H1 (cell line): ENCODE measurements at regions not wholly inside any gene's neighbourhood (a gene's known extent, or its start where the extent isn't known, plus 50 kb on each side); places are given as distances from the start of the nearest gene placed in this dataset.

ENCODE experiments used
- ASH2L ChIP-seq: fragments of 200-600, 300-600 bp; sonication (generic); IDR thresholded peaks from one replicate; pipeline ENCODE4 v1.7.1; 2017; ENCODE audit warnings: low read length
- BRCA1 ChIP-seq: IDR thresholded peaks from 2 replicates; pipeline ENCODE4 v1.6.1; 2012; ENCODE audit warnings: low read depth, low read length, improper control_type of control experiment
- EP300 ChIP-seq, 2 experiments: IDR thresholded peaks; 1 replicate in 1 of 2; 2 replicates in 1 of 2; pipeline ENCODE4 v1.6.1; 2011 to 2012; ENCODE audit warnings: low read depth in 2 of 2, low read length in 2 of 2, mild to moderate bottlenecking in 2 of 2, borderline replicate concordance in 1 of 2, inconsistent platforms in 1 of 2, moderate library complexity in 1 of 2
- JUN ChIP-seq: IDR thresholded peaks from 2 replicates; pipeline ENCODE4 v1.6.1; 2011; ENCODE audit warnings: low read depth, mild to moderate bottlenecking, improper control_type of control experiment, low read length
- POLR2A ChIP-seq, 2 experiments: IDR thresholded peaks; 1 replicate in 1 of 2; 2 replicates in 1 of 2; pipeline ENCODE4 v1.6.1; 2011; ENCODE audit warnings: low read depth in 2 of 2, low read length in 2 of 2, mild to moderate bottlenecking in 2 of 2; ENCODE audit errors: control extremely low read depth in 1 of 2
- POLR2AphosphoS5 ChIP-seq: IDR thresholded peaks from 2 replicates; pipeline ENCODE4 v1.6.1; 2011; ENCODE audit warnings: low read depth, low read length
- RXRA ChIP-seq: IDR thresholded peaks from 2 replicates; pipeline ENCODE4 v1.6.1; 2011; ENCODE audit warnings: low read depth, mild to moderate bottlenecking, low read length, moderate library complexity; ENCODE audit not compliant: insufficient read depth
- TAF1 ChIP-seq: IDR thresholded peaks from 2 replicates; pipeline ENCODE4 v1.6.1; 2011; ENCODE audit warnings: mild to moderate bottlenecking, low read depth, low read length
- ZNF274 ChIP-seq: IDR thresholded peaks from 2 replicates; pipeline ENCODE4 v1.7.0; 2012; ENCODE audit warnings: low read length, borderline replicate concordance; ENCODE audit errors: extremely low read depth
- TF ChIP-seq, protein P1 (sequence below), 3 experiments: IDR thresholded peaks; 1 replicate in 2 of 3; 2 replicates in 1 of 3; pipeline versions ENCODE4 v1.5.1 to v1.6.1; 2011; ENCODE audit warnings: low read length in 3 of 3, mild to moderate bottlenecking in 3 of 3, inconsistent platforms in 2 of 3, low read depth in 1 of 3, moderate library complexity in 1 of 3; ENCODE audit not compliant: insufficient read depth in 1 of 3; ENCODE audit errors: control extremely low read depth in 1 of 3

DNA sequence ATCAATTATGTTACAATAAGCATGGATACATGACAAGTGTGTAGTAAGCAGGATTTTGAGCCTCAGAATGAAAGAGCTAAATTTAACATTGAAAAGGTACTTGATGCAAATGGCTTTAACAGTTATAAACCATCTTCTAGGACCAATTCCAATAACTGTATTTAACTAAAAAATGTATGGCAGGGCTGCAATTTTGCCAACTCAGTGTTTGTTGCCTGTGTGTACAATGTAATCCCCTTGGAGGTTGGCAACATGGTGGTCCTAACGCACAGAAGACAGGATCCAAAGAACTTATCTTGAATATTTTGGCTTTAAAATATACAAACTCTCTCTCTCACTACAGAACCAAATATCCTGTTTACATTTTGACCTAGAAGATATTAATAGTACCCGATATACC is 2314.1 kb downstream of the LRRC4C start:
- no peak for TF ChIP-seq POLR2A (IDR thresholded peaks at IDR 0.05; ENCODE audit: control extremely low read depth in 1 of 2, low read depth in 2 of 2, low read length in 2 of 2)
- TF ChIP-seq, protein P1, sequence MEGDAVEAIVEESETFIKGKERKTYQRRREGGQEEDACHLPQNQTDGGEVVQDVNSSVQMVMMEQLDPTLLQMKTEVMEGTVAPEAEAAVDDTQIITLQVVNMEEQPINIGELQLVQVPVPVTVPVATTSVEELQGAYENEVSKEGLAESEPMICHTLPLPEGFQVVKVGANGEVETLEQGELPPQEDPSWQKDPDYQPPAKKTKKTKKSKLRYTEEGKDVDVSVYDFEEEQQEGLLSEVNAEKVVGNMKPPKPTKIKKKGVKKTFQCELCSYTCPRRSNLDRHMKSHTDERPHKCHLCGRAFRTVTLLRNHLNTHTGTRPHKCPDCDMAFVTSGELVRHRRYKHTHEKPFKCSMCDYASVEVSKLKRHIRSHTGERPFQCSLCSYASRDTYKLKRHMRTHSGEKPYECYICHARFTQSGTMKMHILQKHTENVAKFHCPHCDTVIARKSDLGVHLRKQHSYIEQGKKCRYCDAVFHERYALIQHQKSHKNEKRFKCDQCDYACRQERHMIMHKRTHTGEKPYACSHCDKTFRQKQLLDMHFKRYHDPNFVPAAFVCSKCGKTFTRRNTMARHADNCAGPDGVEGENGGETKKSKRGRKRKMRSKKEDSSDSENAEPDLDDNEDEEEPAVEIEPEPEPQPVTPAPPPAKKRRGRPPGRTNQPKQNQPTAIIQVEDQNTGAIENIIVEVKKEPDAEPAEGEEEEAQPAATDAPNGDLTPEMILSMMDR (IDR thresholded peaks at IDR 0.05; ENCODE audit: control extremely low read depth in 1 of 3, insufficient read depth in 1 of 3, low read depth in 1 of 3, low read length in 3 of 3) = no peak
- TF ChIP-seq EP300 (IDR thresholded peaks at IDR 0.05; ENCODE audit: borderline replicate concordance in 1 of 2, low read depth in 2 of 2, low read length in 2 of 2) = no peak
- TF ChIP-seq ASH2L = no peak
- TF ChIP-seq POLR2AphosphoS5 = no peak
- TF ChIP-seq BRCA1 = no peak
- TF ChIP-seq ZNF274 = no peak
- TF ChIP-seq TAF1 = no peak
- no peak for TF ChIP-seq JUN
- no peak for TF ChIP-seq RXRA
